ENCODE measurements at regions not wholly inside any gene's neighbourhood (a gene's known extent, or its start where the extent isn't known, plus 50 kb on each side); places are given as distances from the start of the nearest gene placed in this dataset.

- Histone ChIP-seq H3K4me1 (ENCODE audit: control insufficient read depth in 4 of 4, insufficient read depth in 4 of 4, low read length in 3 of 4) (no peaks in the 10 kb centered on the region), H3K4me3 (ENCODE audit: low read depth in 1 of 3, low read length in 3 of 3) (no peak overlapping the region), H3K27me3 (ENCODE audit: control insufficient read depth in 4 of 4, insufficient read depth in 4 of 4, low read length in 3 of 4) (peaks cover 0 to 6% (median 0%) of the 10 kb centered on the region in 4 donors), H3K36me3 (ENCODE audit: control insufficient read depth in 4 of 4, insufficient read depth in 3 of 4, low read depth in 1 of 4, low read length in 3 of 4) (no peaks in the 10 kb centered on the region), H3K27ac (ENCODE audit: low read depth in 1 of 2, low read length in 2 of 2) (no peak overlapping the region), H3K9ac (ENCODE audit: low read depth in 1 of 2, low read length in 2 of 2) (no peak overlapping the region), H3K9me3 (ENCODE audit: control insufficient read depth in 4 of 4, low read length in 3 of 4) (no peaks in the 10 kb centered on the region)
- TF ChIP-seq SP1 (IDR thresholded peaks at IDR 0.05) (no peak), GABPA (IDR thresholded peaks at IDR 0.05 in 1 of 2, conservative IDR thresholded peaks at IDR 0.05 in 1 of 2) (no peak), FOXA1 (IDR thresholded peaks at IDR 0.05) (no peak), RAD21 (IDR thresholded peaks at IDR 0.05) (no peak), NR2F2 (IDR thresholded peaks at IDR 0.05) (no peak), TAF1 (conservative IDR thresholded peaks at IDR 0.05) (no peak), EGR1 (IDR thresholded peaks at IDR 0.05; ENCODE audit: low read depth in 2 of 2) (no peak), CTCF (IDR thresholded peaks at IDR 0.05; ENCODE audit: low read depth, low read length, missing input control) (no peak), YY1 (IDR thresholded peaks at IDR 0.05) (no peak), JUND (IDR thresholded peaks at IDR 0.05) (no peak), ZBTB33 (IDR thresholded peaks at IDR 0.05) (no peak), HNF4G (IDR thresholded peaks at IDR 0.05) (no peak), REST (IDR thresholded peaks at IDR 0.05) (no peak), HNF4A (conservative IDR thresholded peaks at IDR 0.05) (no peak), RXRA (IDR thresholded peaks at IDR 0.05) (no peak)
- TF ChIP-seq, protein P1, sequence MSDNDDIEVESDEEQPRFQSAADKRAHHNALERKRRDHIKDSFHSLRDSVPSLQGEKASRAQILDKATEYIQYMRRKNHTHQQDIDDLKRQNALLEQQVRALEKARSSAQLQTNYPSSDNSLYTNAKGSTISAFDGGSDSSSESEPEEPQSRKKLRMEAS (IDR thresholded peaks at IDR 0.05), result no peak
- no peak for DNase-seq (ENCODE audit: low spot score)
- WGBS, result 84% methylated on average over 4 of the region's 4 CpGs
Observed at GRCh38 chr2:176747506-176747905, 465.1 kb upstream of the HNRNPA3 start.

DNA sequence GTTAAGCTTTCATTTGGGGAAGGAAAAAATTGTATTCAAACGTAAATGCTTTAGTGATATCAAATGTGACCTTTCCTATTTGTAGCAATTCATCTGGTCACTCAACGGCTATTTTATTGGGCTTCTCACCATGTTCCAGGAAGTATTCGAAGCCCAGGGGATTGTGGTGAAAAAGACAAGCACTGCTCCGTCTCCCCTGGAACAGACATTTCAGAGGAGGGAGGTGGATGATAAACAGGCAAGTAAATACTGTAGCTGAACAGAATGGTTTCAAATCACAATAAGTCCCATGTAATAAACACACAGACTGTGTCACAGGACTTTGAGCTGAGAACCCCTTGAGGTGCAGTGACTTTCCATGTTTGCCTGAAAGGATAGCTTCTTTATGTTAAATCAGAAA, 464.7 kb upstream of the HNRNPA3 start:
- DNase-seq (ENCODE audit: low spot score), result no peak
- TF ChIP-seq ZBTB33 (IDR thresholded peaks at IDR 0.05) (no peak), RXRA (IDR thresholded peaks at IDR 0.05) (no peak), HNF4A (conservative IDR thresholded peaks at IDR 0.05) (no peak), HNF4G (IDR thresholded peaks at IDR 0.05) (no peak), TAF1 (conservative IDR thresholded peaks at IDR 0.05) (no peak), FOXA1 (IDR thresholded peaks at IDR 0.05) (no peak), YY1 (IDR thresholded peaks at IDR 0.05) (no peak), GABPA (IDR thresholded peaks at IDR 0.05 in 1 of 2, conservative IDR thresholded peaks at IDR 0.05 in 1 of 2) (no peak), CTCF (IDR thresholded peaks at IDR 0.05; ENCODE audit: low read depth, low read length, missing input control) (no peak), RAD21 (IDR thresholded peaks at IDR 0.05) (no peak), EGR1 (IDR thresholded peaks at IDR 0.05; ENCODE audit: low read depth in 2 of 2) (no peak), FOXA2 (IDR thresholded peaks at IDR 0.05) (no peak), JUND (IDR thresholded peaks at IDR 0.05) (no peak), NR2F2 (IDR thresholded peaks at IDR 0.05) (no peak), SP1 (IDR thresholded peaks at IDR 0.05) (no peak)
- TF ChIP-seq, protein P2, sequence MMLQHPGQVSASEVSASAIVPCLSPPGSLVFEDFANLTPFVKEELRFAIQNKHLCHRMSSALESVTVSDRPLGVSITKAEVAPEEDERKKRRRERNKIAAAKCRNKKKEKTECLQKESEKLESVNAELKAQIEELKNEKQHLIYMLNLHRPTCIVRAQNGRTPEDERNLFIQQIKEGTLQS (IDR thresholded peaks at IDR 0.05), result no peak
- TF ChIP-seq, protein P1 (IDR thresholded peaks at IDR 0.05), result no peak
- no peak overlapping the region for H3K4me3 ChIP-seq (ENCODE audit: low read depth in 1 of 3, low read length in 3 of 3)
- H3K27ac ChIP-seq (ENCODE audit: low read depth in 1 of 2, low read length in 2 of 2), result no peak overlapping the region
- WGBS, result 77% methylated on average over 4 of the region's 4 CpGs
- H3K9me3 ChIP-seq (ENCODE audit: control insufficient read depth in 4 of 4, low read length in 3 of 4), result no peaks in the 10 kb centered on the region
- H3K27me3 ChIP-seq (ENCODE audit: control insufficient read depth in 4 of 4, insufficient read depth in 4 of 4, low read length in 3 of 4), result peaks cover 0 to 6% (median 0%) of the 10 kb centered on the region in 4 donors
- H3K9ac ChIP-seq (ENCODE audit: low read depth in 1 of 2, low read length in 2 of 2), result no peak overlapping the region
- no peaks in the 10 kb centered on the region for H3K36me3 ChIP-seq (ENCODE audit: control insufficient read depth in 4 of 4, insufficient read depth in 3 of 4, low read depth in 1 of 4, low read length in 3 of 4)
- H3K4me1 ChIP-seq (ENCODE audit: control insufficient read depth in 4 of 4, insufficient read depth in 4 of 4, low read length in 3 of 4), result no peaks in the 10 kb centered on the region
